GM19438 (cell line): ENCODE measurements at regions not wholly inside any gene's neighbourhood (a gene's known extent, or its start where the extent isn't known, plus 50 kb on each side); places are given as distances from the start of the nearest gene placed in this dataset.
"Not testable (repeated sequence)": the region's sequence is repeated elsewhere in the genome, so short reads cannot be mapped to it uniquely, and the experiment has no call there.

Source experiments
- ATAC-seq: cut with Tn5 transposase; IDR thresholded peaks from one replicate; pipeline ENCODE4 v1.9.1; 2021; ENCODE audit warnings: low read depth; ENCODE audit not compliant: unreplicated experiment

DNA sequence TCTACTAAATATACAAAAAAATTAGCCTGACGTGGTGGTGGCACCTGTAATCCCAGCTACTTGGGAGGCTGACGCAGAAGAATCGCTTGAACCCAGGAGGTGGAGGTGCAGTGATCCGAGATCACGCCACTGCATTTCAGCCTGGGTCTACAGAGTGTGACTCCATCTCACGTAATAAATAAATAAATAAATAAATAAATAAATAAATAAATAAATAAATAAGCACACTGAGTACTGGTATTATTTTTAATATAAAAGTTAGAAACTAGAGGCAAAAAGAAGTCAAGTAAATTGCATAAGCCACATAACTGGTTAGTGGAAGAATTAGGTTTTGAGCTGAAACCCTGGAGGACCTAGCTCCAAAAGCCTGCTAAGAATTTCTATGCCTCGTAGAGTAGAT lies 1262.7 kb upstream of the PABPC4L start:
- ATAC-seq: no peak

DNA sequence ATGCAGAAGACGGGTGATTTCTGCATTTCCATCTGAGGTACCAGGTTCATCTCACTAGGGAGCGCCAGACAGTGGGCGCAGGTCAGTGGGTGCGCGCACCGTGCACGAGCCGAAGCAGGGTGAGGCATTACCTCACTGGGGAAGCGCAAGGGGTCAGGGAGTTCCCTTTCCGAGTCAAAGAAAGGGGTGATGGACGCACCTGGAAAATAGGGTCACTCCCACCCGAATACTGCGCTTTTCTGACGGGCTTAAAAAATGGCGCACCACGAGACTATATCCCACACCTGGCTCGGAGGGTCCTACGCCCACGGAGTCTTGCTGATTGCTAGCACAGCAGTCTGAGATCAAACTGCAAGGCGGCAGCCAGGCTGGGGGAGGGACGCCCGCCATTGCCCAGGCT lies 1246.0 kb upstream of the PABPC4L start:
- not testable (repeated sequence) for ATAC-seq

DNA sequence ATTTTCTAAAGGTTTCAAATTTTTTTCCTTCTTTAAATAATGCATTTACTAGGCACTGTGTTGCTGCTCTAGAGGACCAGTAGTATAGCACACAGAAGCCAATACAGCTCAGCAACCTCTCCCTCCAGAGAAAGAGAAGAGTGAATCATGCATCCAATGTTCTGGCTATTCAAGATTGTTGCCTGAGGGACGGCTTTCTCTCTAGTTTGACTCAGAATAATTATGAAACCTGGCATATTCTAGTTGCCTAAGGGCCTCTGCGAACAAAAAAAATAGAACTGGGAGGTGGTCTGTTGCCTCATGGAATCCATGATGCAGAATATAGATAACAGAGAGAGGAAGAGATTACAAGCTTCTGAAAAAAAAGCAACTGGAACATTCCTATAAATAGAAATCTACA lies 1233.3 kb upstream of the PABPC4L start:
- no peak for ATAC-seq

DNA sequence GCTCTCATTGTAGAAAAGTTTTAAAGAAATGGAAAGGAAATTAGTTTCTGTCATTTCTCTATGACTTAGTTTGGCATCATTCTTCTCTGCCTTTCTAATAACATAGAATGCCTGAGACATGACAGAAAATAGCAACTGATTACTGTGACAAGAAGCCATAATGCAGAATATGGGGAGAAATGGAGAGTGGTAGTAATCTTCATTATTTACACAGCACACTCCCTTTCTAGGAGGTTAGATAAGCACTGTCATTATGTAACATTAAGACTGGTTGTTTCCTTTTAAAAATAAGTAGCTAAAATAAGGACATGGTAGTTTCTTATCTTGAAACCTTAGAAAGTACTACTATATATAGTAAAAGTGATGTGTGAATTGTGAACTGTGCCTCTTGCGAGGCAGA lies 1227.9 kb upstream of the PABPC4L start:
- no peak for ATAC-seq

DNA sequence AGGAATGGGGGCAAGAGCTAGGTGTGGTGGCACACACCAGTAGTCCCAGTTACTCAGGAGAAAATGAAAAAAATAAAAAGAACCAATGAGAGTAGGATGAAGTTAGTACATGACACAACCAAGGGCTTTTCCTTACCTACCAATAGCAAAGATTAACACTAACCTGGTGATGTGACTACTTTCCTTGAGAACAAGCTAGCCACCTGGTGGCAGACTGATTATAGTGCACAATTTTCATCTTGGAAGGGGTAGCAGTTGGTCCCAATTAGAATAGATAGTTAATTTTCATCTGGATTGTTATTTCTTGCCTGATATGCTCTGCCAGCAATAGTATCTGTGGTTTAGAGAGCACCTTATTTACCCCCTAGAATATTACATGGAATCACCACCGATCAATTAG lies 1216.8 kb upstream of the PABPC4L start:
- ATAC-seq: no peak

DNA sequence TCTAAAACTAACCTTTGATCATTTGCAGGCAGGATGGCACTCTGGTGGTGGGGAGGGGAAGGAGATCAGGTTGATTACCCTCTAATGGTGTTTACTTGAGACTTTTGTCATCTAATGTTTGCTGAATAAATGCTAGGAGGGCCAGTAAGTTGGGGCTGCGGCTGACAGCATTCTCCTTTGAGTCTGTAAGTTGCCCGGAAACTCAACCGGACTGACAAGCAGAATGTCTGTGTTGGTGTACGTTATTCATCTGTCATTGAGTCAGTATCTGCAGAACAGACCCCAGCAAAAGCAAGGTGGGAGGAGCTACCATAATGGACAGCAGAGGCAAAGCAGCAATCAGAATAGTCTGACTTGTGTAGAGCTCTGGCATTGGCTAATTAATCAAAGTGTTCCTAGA lies 1210.6 kb upstream of the PABPC4L start:
- no peak for ATAC-seq

DNA sequence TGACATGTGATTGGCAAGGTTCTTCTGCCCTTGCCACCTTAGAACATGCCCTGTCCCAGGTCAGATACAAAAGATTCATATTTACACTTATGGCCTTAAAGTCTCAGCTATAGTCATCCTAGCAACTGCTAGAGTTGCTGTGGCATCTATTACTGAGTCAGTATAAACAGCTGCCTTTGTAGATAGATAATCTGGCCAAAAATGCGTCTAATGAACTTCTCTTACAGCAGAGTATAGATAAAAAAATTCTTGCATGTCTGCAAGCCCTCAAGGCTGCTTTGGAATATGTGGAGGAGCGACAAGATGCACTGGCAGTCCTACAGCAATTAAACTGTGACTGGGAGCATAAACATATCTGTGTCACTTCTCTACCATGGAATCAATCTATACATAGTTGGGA lies 1209.7 kb upstream of the PABPC4L start:
- no peak for ATAC-seq

DNA sequence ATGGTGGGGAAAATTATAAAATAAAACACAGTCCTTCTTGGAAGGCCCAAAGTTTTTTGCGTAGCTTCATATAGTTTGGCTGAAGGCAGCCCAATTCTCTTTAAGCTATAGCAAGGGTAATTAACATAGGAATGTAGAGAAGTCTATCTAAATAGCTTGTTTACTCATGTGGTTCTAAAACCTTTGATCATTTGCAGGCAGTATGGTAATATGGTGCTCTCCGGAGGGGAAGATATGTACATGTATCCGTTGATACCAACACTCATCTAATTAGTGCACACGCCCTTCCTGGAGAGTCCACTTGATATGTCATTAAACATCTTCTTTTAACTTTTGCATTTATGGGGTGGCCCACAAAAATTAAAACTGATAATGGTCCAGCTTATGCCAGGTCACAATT lies 1207.7 kb upstream of the PABPC4L start:
- not testable (repeated sequence) for ATAC-seq

DNA sequence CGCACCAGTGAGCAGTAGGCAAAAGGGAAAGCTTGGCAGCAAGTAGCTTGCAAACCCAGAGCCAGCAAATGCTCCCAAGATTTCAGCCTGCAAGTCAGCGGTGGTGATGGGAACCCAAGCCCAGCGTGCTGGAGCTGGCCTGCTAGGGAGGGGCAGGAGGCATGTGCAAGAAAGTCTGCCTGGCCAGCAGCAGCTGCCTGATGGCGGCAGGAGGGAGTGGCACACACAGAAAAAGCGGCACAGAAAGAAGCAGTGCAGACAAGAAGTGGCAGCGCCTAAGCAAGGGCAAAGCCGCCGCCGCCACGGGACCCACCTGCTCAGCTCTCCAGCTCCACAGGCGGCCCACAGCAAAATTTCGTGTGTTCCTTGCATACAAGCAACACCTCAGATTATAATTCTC lies 1206.5 kb upstream of the PABPC4L start:
- no peak for ATAC-seq

DNA sequence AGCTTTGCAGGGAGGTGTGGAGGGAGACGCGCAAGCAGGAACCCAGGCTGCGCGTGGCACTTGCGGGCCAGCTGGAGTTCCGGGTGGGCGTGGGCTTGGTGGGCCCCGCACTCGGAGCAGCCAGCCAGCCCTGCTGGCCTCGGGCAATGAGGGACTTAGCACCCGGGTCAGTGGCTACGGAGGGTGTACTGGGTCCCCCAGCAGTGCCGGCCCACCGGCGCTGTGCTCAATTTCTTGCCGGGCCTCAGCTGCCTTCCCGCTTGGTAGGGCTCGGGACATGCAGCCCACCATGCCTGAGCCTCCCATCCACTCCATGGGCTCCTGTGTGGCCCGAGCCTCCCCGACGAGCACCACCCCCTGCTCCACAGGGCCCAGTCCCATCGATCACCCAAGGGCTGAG lies 1205.0 kb upstream of the PABPC4L start:
- not testable (repeated sequence) for ATAC-seq

DNA sequence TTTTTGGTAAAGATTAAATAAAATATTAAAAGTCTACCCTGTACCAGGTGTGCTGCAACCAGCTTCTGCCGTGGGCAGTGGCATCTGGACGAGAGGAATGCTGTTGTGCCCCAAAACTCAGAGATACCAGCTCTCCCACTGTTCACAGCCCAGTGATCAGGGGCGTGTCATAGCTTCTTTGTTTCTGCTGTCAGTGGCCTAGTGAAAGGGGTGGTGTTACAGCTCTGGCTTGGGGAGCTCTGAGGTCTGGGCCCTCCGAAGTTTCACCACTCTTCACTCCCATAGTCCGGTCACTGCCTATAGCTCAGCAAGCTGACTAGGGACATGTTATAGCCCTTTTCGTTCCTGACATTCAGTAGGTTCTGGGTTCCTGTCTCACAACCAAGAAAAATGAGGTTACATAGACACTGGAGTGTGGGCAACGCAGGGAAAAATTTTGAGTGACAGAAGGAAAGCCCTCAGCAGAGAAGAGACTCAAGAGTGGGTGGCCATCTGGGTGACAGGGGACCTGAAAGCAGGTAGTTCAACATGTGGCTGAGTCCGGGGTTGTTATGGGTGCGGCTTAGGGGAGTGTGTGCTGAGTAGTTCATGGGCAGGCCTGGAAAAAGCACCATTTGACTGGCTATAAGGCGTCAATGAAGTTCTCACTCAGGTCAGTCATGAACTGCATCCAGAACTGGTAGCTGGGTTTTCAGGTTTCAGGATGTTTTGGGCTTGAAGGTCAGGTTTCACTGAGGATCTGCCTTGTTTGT lies 1184.4 kb upstream of the PABPC4L start:
- ATAC-seq: no peak

DNA sequence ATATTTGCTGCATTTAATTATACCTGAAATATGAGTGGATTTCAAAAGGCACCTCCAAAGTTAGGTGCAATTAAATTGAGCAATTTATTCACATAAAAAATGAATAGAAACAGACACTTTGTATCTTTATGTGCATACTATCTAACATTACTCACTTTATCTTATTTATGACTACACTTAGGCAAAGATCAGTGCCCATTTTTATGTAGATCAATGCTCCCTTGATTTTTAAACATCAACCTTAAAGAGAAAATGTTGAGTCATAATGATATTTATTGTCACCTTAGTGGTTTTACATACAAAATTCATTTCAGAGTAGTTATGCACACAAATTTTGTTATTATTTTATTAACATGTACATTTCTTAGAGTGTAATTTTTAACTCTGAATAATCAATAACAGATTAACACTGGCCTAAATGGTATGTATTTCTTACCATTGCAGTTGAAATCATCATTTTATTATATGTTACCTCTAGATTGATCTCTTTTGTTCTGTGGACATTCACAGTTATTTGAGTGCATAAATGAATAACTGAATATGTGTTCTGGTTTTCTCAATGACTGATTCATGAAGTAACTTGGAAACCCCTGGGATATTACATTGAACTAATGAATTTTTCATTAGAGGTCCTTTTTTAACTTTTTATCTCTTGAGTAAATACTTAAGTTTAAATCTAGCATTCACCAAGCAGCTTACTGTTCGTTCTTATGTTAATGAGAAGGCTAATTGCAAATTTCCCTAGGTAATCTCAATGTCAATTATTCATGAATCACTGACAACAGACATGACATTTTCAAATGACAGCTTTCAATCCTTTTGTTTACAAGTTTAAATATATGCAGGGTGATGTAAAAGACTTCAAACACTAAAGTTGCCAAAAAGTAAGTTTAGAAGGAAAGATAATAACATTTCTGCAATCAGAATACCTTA lies 1182.0 kb upstream of the PABPC4L start:
- ATAC-seq: no peak

DNA sequence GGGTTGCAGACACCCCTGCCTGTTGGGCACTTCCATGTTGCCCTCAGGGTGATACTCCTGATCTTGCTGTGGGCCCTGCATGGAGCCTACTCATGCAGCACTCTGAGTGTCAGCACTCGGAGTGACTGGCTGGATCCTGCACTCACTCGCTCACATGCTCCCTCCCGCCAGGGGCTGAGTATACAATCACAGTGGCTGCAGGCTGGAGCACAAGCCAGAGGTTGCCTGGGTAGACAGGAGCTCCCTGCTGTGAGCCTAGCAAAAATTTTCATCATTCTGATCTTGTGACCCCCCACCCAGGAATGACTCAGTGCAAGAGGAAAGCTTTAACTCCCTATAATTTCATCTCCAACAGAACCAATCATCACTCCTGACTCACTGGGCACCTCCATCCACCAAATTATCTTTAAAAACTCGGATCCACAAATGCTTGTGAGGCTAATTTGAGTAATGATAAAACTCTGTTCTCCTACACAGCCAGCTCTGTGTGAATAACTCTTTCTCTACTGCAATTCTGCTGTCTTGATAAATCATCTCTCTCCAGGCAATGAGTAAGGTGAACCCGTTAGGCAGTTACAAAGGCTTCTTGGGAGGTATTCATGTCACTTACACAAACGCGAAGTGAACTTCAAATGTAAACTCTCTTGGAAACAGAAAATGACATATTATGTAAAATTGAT lies 1180.8 kb upstream of the PABPC4L start:
- ATAC-seq: no peak

DNA sequence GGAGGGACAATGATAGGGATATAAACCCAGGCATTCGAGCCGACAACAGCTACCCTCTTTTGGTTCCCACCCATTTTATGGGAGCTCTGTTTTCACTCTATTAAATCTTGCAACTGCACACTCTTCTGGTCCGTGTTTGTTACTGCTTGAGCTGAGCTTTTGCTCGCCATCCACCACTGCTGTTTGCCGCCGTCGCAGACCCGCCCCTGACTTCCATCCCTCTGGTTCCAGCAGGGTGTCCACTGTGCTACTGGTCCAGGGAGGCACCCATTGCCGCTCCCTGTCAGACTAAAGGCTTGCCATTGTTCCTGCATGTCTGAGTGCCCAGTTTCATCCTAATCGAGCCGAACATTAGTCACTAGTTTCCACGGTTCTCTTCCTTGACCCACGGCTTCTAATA lies 1170.5 kb upstream of the PABPC4L start:
- no peak for ATAC-seq

DNA sequence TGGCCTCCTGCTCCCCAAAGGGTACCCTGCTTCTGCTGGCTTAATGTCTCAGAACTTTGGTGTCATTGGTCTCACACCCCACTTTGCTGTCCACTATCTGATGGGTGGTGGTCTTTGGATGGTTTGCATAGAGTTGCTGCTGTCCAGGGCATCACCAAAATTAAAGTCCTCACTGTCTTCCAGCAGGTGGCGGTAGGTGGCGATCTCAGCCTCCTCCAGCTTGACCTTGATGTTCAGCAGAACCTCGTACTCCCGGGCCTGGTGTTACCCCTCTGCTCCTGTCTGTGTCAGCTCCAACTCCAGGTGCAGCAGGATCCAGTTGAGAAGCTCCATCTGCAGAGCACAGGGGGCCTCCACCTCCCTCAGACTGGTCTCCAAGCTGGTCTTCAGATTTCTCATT lies 1169.5 kb upstream of the PABPC4L start:
- no peak for ATAC-seq

DNA sequence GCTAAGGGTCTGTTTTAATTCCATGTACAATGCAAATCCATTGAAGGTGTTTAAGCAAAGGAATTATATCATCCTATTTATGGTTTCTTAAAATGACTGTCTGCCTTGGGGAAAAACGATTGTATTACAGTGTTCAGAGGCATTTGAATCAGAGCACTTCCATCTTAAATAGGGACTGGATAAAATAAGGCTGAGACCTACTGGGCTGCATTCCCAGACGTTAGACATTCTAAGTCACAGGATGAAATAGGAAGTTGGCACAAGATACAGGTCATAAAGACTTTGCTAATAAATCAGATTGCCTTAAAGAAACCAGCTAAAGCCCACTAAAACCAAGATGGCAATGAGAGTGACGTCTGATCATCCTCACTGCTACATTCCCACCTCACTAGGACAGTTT lies 1167.2 kb upstream of the PABPC4L start:
- no peak for ATAC-seq

DNA sequence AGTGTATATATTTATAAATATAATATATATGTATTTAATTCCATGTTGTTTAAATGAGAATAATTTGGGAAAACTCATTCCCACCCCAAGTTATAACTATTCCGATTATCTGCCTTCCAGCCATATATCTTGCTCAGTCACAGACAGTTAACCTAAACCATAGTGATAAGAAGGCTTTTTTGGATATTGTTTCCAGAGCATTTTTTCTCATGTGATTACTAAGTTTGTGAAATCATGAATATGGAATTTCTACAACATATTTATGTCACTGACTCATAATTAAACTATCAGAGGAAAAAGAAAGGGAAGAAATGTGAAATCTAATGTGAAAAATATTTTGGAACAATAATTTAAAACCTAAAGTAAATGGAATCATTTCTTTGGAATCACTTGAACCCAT lies 1163.5 kb upstream of the PABPC4L start:
- no peak for ATAC-seq

DNA sequence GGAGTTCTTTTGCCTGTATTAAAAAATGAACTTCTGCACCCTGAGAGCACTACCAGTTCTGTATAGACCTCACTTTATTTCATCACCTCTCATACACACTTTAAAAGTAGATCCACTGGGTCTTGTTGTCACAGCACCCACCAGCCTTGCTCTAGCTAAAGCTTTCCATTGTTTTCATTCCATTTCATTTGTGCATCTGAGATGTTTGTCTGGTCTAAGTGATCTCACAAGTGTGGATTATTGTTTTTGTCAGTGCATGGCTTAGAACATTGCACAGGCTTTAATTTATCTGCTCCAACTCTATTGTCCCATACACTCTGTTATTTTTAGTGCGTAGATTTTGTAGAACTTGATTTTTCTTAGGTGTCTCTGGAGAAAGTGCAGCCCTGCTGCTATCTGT lies 1157.5 kb upstream of the PABPC4L start:
- ATAC-seq: no peak

DNA sequence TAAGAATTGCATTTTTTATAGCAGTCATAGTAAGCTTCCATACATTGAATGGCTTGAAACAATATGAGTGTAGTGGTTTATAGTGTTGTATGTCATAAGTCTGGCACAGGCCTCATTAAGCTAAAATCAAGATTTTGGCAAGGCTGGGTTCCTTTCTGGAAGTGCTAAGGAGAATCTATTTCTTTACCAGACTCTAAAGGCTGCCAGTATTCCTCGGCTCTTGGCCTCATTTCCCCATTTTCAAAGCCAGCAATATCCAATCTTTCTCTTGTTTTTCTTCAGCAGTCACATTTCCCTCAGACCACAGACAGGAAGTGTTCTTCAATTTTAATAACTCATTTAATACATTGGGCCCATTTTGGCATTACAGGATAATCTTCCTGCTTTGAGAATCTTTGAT lies 1155.5 kb upstream of the PABPC4L start:
- no peak for ATAC-seq

DNA sequence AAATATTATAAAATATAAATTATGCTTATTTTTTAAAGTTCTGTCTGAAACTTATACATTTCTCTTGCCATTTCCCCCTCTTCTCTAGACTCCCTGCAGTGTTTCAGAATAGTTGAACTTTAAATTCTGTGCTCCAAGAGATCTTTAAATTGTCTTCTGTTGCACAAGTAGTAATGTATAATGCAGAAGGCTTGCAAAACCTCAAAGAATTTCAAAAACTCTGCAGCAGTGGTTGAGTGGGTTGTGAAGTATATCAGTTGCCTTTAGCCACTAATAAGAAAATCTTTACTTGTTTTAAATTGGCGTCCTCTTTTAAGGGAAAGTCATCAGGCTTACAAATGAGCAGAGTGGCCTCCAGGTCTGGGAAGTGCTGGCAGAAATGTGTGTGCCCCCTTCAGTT lies 1153.3 kb upstream of the PABPC4L start:
- ATAC-seq: no peak

DNA sequence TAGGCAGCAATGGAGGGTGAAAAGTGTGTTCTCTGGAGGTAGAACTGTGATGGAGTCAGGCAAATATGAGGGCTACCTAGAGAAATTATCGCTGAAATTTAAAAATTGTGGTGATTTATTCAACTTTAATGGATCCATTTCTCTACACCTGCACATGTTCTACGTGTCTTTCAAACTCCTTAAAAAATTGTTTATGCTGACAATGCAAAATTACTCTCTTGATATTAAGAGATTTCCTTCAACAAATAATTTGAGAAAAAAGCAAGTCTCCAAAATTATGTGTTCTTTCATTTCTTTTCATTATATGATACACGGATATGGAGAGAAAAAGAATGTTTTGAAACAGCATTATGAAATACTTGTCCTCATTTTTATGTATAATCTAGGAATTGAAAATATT lies 1151.4 kb upstream of the PABPC4L start:
- no peak for ATAC-seq
